ENCODE measurements at regions not wholly inside any gene's neighbourhood (a gene's known extent, or its start where the extent isn't known, plus 50 kb on each side); places are given as distances from the start of the nearest gene placed in this dataset.

DNA sequence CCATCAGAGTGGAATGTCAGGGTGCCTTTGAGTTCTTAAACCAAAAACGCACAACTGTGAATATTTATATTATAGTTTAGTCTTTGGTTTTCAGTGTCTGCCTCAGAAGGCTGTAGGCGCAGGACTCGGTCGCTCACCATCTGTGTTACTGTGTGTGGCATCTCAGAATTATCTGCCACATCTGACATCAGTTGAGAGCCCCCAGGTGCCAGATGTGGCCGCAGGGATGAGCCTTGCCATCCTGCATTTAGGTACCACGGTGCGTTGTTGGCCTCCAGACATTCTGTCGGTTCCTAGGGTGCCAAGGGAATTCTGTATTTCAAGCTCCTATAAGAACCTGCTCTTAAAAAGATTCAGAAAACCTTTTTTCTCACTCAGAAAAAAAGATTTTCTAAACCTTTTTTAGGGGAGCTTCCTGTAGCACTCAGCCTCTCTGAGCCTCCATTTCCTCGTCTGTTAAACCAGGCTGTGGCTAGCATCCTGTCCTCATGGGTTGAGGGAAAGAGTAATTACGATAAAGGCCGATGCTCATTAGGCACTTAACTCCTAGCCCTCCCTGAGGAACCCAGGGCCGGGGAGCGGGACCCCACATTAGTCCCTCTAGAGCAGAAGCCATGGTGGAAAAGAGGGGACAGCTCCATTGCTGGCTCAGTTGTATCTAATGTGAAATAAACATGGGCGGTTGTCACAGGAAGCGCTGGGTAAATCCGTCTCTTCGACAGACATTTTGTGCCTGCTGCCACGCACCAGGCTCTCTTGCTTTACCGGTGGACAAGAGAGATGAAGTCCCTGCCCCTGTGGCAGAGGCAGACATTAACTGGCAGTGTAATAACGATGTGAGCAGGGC, 70.2 kb upstream of the MORC3 start:
- Histone ChIP-seq H3K27me3 (replicated peaks; ENCODE audit: control insufficient read depth, insufficient read depth, low read length) (no peaks in the 10 kb centered on the region), H3K4me3 (replicated peaks; ENCODE audit: low read depth, low read length) (no peak overlapping the region), H3K36me3 (ENCODE audit: control insufficient read depth, insufficient read depth, low read length) (peaks cover 3% of the 10 kb centered on the region)
- TF ChIP-seq, protein P1, sequence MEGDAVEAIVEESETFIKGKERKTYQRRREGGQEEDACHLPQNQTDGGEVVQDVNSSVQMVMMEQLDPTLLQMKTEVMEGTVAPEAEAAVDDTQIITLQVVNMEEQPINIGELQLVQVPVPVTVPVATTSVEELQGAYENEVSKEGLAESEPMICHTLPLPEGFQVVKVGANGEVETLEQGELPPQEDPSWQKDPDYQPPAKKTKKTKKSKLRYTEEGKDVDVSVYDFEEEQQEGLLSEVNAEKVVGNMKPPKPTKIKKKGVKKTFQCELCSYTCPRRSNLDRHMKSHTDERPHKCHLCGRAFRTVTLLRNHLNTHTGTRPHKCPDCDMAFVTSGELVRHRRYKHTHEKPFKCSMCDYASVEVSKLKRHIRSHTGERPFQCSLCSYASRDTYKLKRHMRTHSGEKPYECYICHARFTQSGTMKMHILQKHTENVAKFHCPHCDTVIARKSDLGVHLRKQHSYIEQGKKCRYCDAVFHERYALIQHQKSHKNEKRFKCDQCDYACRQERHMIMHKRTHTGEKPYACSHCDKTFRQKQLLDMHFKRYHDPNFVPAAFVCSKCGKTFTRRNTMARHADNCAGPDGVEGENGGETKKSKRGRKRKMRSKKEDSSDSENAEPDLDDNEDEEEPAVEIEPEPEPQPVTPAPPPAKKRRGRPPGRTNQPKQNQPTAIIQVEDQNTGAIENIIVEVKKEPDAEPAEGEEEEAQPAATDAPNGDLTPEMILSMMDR (IDR thresholded peaks at IDR 0.05; ENCODE audit: insufficient read depth, low read length, poor library complexity, severe bottlenecking), result no peak
- no peak for DNase-seq (ENCODE audit: extremely low read depth, insufficient read length)

GRCh38 chr21:36250423-36251075, 69.4 kb upstream of the MORC3 start:
- TF ChIP-seq, protein P1 (IDR thresholded peaks at IDR 0.05; ENCODE audit: insufficient read depth, low read length, poor library complexity, severe bottlenecking), result no peak

GRCh38 chr21:36254106-36254941, 65.7 kb upstream of the MORC3 start:
- DNase-seq (ENCODE audit: extremely low read depth, insufficient read length), result peak; percentile 41
- no peak overlapping the region for H3K4me3 ChIP-seq (replicated peaks; ENCODE audit: low read depth, low read length)
- TF ChIP-seq, protein P1 (IDR thresholded peaks at IDR 0.05; ENCODE audit: insufficient read depth, low read length, poor library complexity, severe bottlenecking), result no peak
- H3K36me3 ChIP-seq (ENCODE audit: control insufficient read depth, insufficient read depth, low read length), result no peaks in the 10 kb centered on the region
- H3K27me3 ChIP-seq (replicated peaks; ENCODE audit: control insufficient read depth, insufficient read depth, low read length), result no peaks in the 10 kb centered on the region

More at GRCh38 chr21:36250423-36251075, 69.4 kb upstream of the MORC3 start:
- no peak overlapping the region for H3K4me3 ChIP-seq (replicated peaks; ENCODE audit: low read depth, low read length)
- H3K36me3 ChIP-seq (ENCODE audit: control insufficient read depth, insufficient read depth, low read length), result peaks cover 1% of the 10 kb centered on the region
- no peaks in the 10 kb centered on the region for H3K27me3 ChIP-seq (replicated peaks; ENCODE audit: control insufficient read depth, insufficient read depth, low read length)
- DNase-seq (ENCODE audit: extremely low read depth, insufficient read length), result no peak

DNA sequence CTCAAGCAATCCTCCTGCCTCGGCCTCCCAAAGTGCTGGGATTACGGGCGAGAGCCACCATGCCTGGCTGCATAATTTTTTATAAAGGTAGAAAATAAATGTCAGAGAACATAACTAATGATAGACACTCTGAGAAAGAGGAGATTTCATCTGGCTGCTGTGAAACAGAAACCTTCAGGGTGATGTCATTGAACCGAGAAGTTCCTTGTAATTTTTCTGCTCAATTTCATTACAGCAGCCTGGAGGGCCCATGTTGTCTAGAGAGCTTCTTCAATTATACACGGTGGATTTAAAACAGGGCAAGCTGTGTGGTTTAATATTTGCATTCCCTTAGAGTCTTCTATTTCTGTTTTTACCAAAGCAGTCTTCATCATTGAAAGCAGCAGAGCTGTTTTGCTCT, 64.3 kb upstream of the MORC3 start:
- H3K36me3 ChIP-seq (ENCODE audit: control insufficient read depth, insufficient read depth, low read length), result no peaks in the 10 kb centered on the region
- DNase-seq (ENCODE audit: extremely low read depth, insufficient read length), result peak; percentile 73
- no peak overlapping the region; the same call in 1 of the 2 replicates for H3K4me3 ChIP-seq (replicated peaks; ENCODE audit: low read depth, low read length)
- TF ChIP-seq, protein P1 (IDR thresholded peaks at IDR 0.05; ENCODE audit: insufficient read depth, low read length, poor library complexity, severe bottlenecking), result no peak
- H3K27me3 ChIP-seq (replicated peaks; ENCODE audit: control insufficient read depth, insufficient read depth, low read length), result no peaks in the 10 kb centered on the region

- no peaks in the 10 kb centered on the region for H3K27me3 ChIP-seq (replicated peaks; ENCODE audit: control insufficient read depth, insufficient read depth, low read length)
- DNase-seq (ENCODE audit: extremely low read depth, insufficient read length), result no peak
- no peaks in the 10 kb centered on the region for H3K36me3 ChIP-seq (ENCODE audit: control insufficient read depth, insufficient read depth, low read length)
- TF ChIP-seq, protein P1 (IDR thresholded peaks at IDR 0.05; ENCODE audit: insufficient read depth, low read length, poor library complexity, severe bottlenecking), result no peak
- H3K4me3 ChIP-seq (replicated peaks; ENCODE audit: low read depth, low read length), result no peak overlapping the region
Measured at GRCh38 chr21:36257657-36258056, 62.3 kb upstream of the MORC3 start.

All from GM06990 (cell line).